ENCODE measurements at regions not wholly inside any gene's neighbourhood (a gene's known extent, or its start where the extent isn't known, plus 50 kb on each side); places are given as distances from the start of the nearest gene placed in this dataset.

DNA sequence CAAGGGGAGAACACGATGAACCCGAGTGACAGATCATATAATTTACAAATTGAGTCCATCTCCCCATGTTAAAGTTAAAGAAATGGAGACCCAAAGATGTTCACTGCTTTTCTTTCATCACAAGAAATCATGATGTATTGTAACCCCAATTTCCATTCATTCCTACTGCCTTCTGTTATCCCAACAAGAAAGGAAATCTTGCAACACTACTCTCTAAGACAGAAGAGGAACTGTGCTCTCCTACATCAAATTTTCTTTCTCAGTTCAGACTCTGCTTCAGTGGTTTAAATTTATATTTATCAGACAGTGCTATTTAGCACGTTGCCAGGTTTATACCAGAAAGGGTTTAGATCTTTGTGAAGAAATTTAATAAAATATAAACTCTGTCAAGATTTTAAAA is 83.8 kb upstream of the RASA1 start:
- H3K4me3 ChIP-seq (ENCODE audit: low read depth, low read length): no peak overlapping the region
- DNase-seq (ENCODE audit: low read depth): no peak
- TF ChIP-seq, protein P1, sequence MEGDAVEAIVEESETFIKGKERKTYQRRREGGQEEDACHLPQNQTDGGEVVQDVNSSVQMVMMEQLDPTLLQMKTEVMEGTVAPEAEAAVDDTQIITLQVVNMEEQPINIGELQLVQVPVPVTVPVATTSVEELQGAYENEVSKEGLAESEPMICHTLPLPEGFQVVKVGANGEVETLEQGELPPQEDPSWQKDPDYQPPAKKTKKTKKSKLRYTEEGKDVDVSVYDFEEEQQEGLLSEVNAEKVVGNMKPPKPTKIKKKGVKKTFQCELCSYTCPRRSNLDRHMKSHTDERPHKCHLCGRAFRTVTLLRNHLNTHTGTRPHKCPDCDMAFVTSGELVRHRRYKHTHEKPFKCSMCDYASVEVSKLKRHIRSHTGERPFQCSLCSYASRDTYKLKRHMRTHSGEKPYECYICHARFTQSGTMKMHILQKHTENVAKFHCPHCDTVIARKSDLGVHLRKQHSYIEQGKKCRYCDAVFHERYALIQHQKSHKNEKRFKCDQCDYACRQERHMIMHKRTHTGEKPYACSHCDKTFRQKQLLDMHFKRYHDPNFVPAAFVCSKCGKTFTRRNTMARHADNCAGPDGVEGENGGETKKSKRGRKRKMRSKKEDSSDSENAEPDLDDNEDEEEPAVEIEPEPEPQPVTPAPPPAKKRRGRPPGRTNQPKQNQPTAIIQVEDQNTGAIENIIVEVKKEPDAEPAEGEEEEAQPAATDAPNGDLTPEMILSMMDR (IDR thresholded peaks at IDR 0.05; ENCODE audit: insufficient read depth, low read depth, low read length): no peak

DNA sequence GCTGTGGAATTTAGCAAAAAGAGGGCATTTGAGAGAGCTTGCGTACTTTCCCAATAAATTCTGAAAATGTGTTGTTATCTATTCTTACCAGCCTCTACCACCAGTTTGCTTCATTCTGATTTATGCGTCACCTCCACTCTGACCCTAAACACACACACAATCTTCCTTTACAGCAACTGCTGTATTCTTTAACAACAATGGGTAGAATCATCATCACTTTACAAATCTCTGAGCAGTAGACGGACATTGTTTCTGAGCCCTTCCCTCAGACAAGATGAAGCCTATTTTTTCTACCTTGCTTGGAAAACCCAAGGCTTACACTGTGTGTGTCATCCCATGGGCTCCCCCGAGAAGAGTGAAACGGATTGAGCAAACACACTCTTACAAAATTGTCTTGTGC is 83.1 kb upstream of the RASA1 start:
- TF ChIP-seq, protein P1 (IDR thresholded peaks at IDR 0.05; ENCODE audit: insufficient read depth, low read depth, low read length): no peak
- DNase-seq (ENCODE audit: low read depth): no peak
- no peak overlapping the region for H3K4me3 ChIP-seq (ENCODE audit: low read depth, low read length)

DNA sequence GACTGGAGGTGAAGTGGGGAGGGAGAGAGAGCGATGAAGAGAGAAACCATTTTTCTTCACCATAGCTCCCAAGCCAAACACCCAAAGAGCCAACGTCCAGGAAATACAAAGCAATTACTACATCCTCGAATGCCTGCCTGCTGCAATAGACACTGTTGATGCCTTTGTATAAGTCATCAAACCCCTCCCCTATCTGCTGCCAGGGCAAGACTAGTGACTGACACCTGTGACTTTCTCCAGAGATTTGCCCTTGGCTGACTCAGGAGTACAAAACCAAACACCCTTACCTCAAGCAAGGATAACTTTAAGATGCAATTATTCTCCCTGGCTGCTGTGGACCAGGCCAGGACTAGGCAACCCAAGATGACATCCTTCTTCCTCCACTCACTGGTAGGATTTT is 81.8 kb upstream of the RASA1 start:
- TF ChIP-seq, protein P1 (IDR thresholded peaks at IDR 0.05; ENCODE audit: insufficient read depth, low read depth, low read length): no peak
- DNase-seq (ENCODE audit: low read depth): no peak
- H3K4me3 ChIP-seq (ENCODE audit: low read depth, low read length): no peak overlapping the region

DNA sequence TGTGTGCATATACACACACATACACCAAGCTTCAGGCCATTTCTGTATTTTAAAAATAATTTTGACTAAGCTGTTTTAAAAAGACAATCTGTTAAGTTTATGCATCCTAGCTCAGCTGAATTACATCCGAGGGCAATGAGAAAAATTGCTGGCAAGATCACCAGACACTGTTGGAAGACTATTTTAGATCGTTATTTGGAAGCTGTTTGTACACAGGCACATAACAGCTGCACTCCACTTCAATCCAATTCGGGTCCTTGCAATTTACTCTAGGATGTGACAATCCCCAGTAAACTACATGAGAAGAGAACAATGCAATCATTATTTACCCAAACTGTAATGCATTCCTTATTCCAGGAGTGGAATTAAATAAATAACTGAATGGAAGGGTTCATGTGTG is 79.3 kb upstream of the RASA1 start:
- no peak overlapping the region for H3K4me3 ChIP-seq (ENCODE audit: low read depth, low read length)
- TF ChIP-seq, protein P1 (IDR thresholded peaks at IDR 0.05; ENCODE audit: insufficient read depth, low read depth, low read length): no peak
- no peak for DNase-seq (ENCODE audit: low read depth)

DNA sequence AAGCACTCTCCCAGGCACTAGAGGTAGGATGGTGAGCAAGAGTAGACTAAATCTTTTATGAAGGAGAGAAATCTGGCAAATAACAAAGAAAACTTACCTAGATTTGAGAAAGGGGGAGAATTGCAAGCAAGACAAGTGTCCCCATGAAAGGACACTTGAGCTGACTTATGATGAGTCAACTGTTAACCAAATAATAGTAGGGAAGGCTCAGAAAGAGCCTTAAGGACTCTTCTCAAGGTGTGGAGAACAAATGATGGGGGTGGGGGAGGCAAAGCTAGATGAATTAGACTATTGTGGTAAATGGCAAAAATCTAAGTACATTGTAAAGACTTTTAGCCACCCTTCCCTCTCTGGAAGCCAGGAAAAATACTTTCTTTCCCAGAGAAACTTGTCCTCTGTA is 77.6 kb upstream of the RASA1 start:
- TF ChIP-seq, protein P1 (IDR thresholded peaks at IDR 0.05; ENCODE audit: insufficient read depth, low read depth, low read length): no peak
- no peak for DNase-seq (ENCODE audit: low read depth)

DNA sequence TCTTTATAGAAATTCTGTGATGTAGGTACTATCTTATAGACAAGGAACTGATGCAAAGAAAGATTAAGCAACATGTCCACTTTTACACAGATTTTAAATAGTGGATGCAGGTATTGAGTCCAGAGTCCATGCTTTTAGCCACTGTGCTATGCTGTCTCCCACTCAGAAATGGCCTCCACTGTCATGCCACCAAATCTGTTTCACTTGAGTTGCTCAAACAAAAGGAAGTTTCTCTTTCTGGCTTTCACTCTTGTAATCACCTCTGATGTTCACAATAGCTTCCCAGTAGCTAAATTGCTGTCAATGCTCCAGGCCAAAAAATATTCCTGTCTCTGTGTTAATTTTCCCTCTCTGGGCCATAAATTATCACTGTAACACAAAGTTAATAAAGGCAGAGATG is 77.0 kb upstream of the RASA1 start:
- DNase-seq (ENCODE audit: low read depth): no peak

More for the DNA sequence above, 77.6 kb upstream of the RASA1 start:
- H3K4me3 ChIP-seq (ENCODE audit: low read depth, low read length): no peak overlapping the region

DNA sequence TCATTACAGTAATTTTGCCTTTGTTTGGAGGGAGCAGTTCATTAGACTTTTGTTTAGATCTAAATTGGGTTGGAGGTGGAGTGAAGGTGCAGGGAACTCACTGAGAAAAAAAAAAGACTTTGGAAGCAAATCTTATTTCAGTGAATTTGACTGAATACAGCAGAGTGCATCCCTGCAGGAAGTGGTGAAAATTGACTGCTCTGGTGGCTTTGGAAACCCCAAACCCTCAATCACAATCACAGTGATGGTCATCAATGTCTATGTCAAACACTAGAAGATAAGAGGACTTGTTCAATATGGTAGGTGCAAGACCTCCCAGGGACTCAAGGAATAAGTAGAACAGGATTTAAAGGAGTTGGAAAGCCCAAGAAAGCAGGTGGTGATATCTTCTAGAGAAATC is 76.0 kb upstream of the RASA1 start:
- DNase-seq (ENCODE audit: low read depth): no peak

More for the DNA sequence above, 77.0 kb upstream of the RASA1 start:
- no peak overlapping the region for H3K4me3 ChIP-seq (ENCODE audit: low read depth, low read length)
- TF ChIP-seq, protein P1 (IDR thresholded peaks at IDR 0.05; ENCODE audit: insufficient read depth, low read depth, low read length): no peak

More for the DNA sequence above, 76.0 kb upstream of the RASA1 start:
- TF ChIP-seq, protein P1 (IDR thresholded peaks at IDR 0.05; ENCODE audit: insufficient read depth, low read depth, low read length): no peak
- no peak overlapping the region for H3K4me3 ChIP-seq (ENCODE audit: low read depth, low read length)

Measured in fibroblast of villous mesenchyme (primary cell).